GM23338 (cell line): ENCODE measurements at regions not wholly inside any gene's neighbourhood (a gene's known extent, or its start where the extent isn't known, plus 50 kb on each side); places are given as distances from the start of the nearest gene placed in this dataset.

Experiments used
- ATAC-seq: fragments of 200-7000 bp; cut with Tn5 transposase; 3 replicates; pipeline ENCODE4 v1.9.1; 2020
- DNase-seq: peaks from one replicate; pipeline ENCODE4 v3.0.0-alpha.2; 2015; ENCODE audit warnings: low spot score
- H2AFZ ChIP-seq: fragments of 200-600 bp; sonication (generic); 2 replicates; pipeline ENCODE4 v1.8.0; 2016; ENCODE audit warnings: antibody characterized with exemption, mild to moderate bottlenecking, moderate library complexity
- H3F3A ChIP-seq: fragments of 200-600 bp; sonication (generic); replicated peaks from 2 replicates; pipeline ENCODE4 v1.8.0; 2017; ENCODE audit warnings: antibody characterized with exemption, mixed run types, low read depth
- H3K27ac ChIP-seq: fragments of 200-600 bp; sonication (generic); 2 replicates; pipeline ENCODE4 v1.6.1; 2016; ENCODE audit warnings: low read depth
- H3K27me3 ChIP-seq: fragments of 200-600 bp; sonication (generic); 2 replicates; pipeline ENCODE4 v1.8.0; 2016; ENCODE audit warnings: mild to moderate bottlenecking, mixed run types, moderate library complexity; ENCODE audit not compliant: insufficient read depth
- H3K36me3 ChIP-seq: fragments of 200-600 bp; sonication (generic); 2 replicates; pipeline ENCODE4 v1.8.0; 2016; ENCODE audit warnings: mild to moderate bottlenecking; ENCODE audit not compliant: insufficient read depth
- H3K4me1 ChIP-seq: fragments of 200-600 bp; sonication (generic); 2 replicates; pipeline ENCODE4 v1.8.0; 2016; ENCODE audit warnings: mild to moderate bottlenecking, moderate library complexity; ENCODE audit not compliant: insufficient read depth
- H3K4me2 ChIP-seq: fragments of 200-600 bp; sonication (generic); 2 replicates; pipeline ENCODE4 v1.7.1; 2017; ENCODE audit warnings: mixed run types
- H3K4me3 ChIP-seq: fragments of 200-600 bp; sonication (generic); 2 replicates; pipeline ENCODE4 v1.6.1; 2016; ENCODE audit warnings: mixed run types
- H3K79me2 ChIP-seq: fragments of 200-600 bp; sonication (generic); replicated peaks from 2 replicates; pipeline ENCODE4 v1.8.0; 2017; ENCODE audit warnings: mild to moderate bottlenecking; ENCODE audit not compliant: insufficient read depth
- H3K9me2 ChIP-seq: fragments of 200-600 bp; sonication (generic); 2 replicates; pipeline ENCODE4 v1.8.0; 2017; ENCODE audit not compliant: insufficient read depth
- H4K20me1 ChIP-seq: fragments of 200-600 bp; sonication (generic); replicated peaks from 2 replicates; pipeline ENCODE4 v1.8.0; 2017; ENCODE audit warnings: mild to moderate bottlenecking; ENCODE audit not compliant: insufficient read depth
- H3K27ac Mint-ChIP-seq: 2 replicates; pipeline ENCODE4 v1.8.0; 2020; ENCODE audit warnings: inconsistent platforms, mild to moderate bottlenecking, moderate library complexity, mixed read lengths
- H3K27me3 Mint-ChIP-seq: 3 replicates; pipeline ENCODE4 v1.8.0; 2022; ENCODE audit warnings: low read depth, mild to moderate bottlenecking, moderate library complexity, mixed read lengths, inconsistent platforms; ENCODE audit not compliant: insufficient read depth, poor library complexity
- H3K36me3 Mint-ChIP-seq: 3 replicates; pipeline ENCODE4 v1.8.0; 2021; ENCODE audit warnings: low read depth, mild to moderate bottlenecking, inconsistent platforms, moderate library complexity, mixed read lengths
- H3K4me1 Mint-ChIP-seq: 3 replicates; pipeline ENCODE4 v1.8.0; 2020; ENCODE audit warnings: mild to moderate bottlenecking, inconsistent platforms, mixed read lengths
- H3K4me3 Mint-ChIP-seq: 3 replicates; pipeline ENCODE4 v1.8.0; 2021; ENCODE audit warnings: moderate library complexity, mild to moderate bottlenecking, inconsistent platforms, mixed read lengths
- H3K9me3 Mint-ChIP-seq: 3 replicates; pipeline ENCODE4 v1.8.0; 2020; ENCODE audit warnings: moderate library complexity, mild to moderate bottlenecking, inconsistent platforms, mixed read lengths
- CREB1 ChIP-seq: fragments of 250-450 bp; sonication (Bioruptor Pico); IDR thresholded peaks from 2 replicates; pipeline ENCODE4 v1.5.0; 2020; ENCODE audit warnings: low read depth, mild to moderate bottlenecking, moderate library complexity
- CTCF ChIP-seq, 2 experiments: fragments of 200-600 bp in 1 of 2; sonication (generic) in 1 of 2; conservative IDR thresholded peaks; 2 replicates each; pipeline versions ENCODE4 v1.5.1 to v1.6.1; 2016 to 2017; ENCODE audit warnings: antibody characterized with exemption in 2 of 2, low read depth in 2 of 2, mild to moderate bottlenecking in 2 of 2, moderate library complexity in 1 of 2
- ETS1 ChIP-seq: IDR thresholded peaks from 2 replicates; pipeline ENCODE4 v1.6.1; 2016; ENCODE audit warnings: antibody characterized with exemption
- EZH2 ChIP-seq: fragments of 200-600 bp; sonication (generic); IDR thresholded peaks from one replicate; pipeline ENCODE4 v1.8.0; 2017; ENCODE audit warnings: antibody characterized with exemption, mild to moderate bottlenecking, low read depth; ENCODE audit not compliant: unreplicated experiment
- EZH2phosphoT487 ChIP-seq: fragments of 200-600 bp; sonication (generic); IDR thresholded peaks from one replicate; pipeline ENCODE4 v1.8.1; 2018; ENCODE audit warnings: antibody characterized with exemption; ENCODE audit not compliant: unreplicated experiment
- JUNB ChIP-seq: IDR thresholded peaks from one replicate; pipeline ENCODE4 v1.6.1; 2016; ENCODE audit warnings: antibody characterized with exemption; ENCODE audit not compliant: unreplicated experiment
- NANOG ChIP-seq: IDR thresholded peaks from 2 replicates; pipeline ENCODE4 v1.6.1; 2016; ENCODE audit warnings: antibody characterized with exemption, borderline replicate concordance
- POLR2AphosphoS5 ChIP-seq: IDR thresholded peaks from 2 replicates; pipeline ENCODE4 v1.6.1; 2016; ENCODE audit warnings: antibody characterized with exemption, low read depth
- REST ChIP-seq: IDR thresholded peaks from one replicate; pipeline ENCODE4 v1.6.1; 2018; ENCODE audit warnings: antibody characterized with exemption; ENCODE audit not compliant: unreplicated experiment
- STAT1 ChIP-seq: IDR thresholded peaks from one replicate; pipeline ENCODE4 v1.6.1; 2016; ENCODE audit warnings: antibody characterized with exemption; ENCODE audit not compliant: unreplicated experiment
- ZNF114 ChIP-seq: fragments of 250-450 bp; sonication (Bioruptor Pico); IDR thresholded peaks from 2 replicates; pipeline ENCODE4 v1.5.0; 2020; ENCODE audit warnings: mild to moderate bottlenecking, moderate library complexity
- ZNF331 ChIP-seq: fragments of 250-450 bp; sonication (Bioruptor Pico); IDR thresholded peaks from 2 replicates; pipeline ENCODE4 v1.5.0; 2020; ENCODE audit warnings: low read depth, mild to moderate bottlenecking, moderate library complexity
- ZNF462 ChIP-seq: fragments of 250-450 bp; sonication (Bioruptor Pico); IDR thresholded peaks from 2 replicates; pipeline ENCODE4 v1.5.0; 2020; ENCODE audit warnings: mild to moderate bottlenecking, moderate library complexity

GRCh38 chr13:53863520-53863919 is 834.9 kb downstream of the OLFM4 start:
- Mint-ChIP-seq H3K9me3 (no peaks in the 10 kb centered on the region), H3K27me3 (peaks cover 2% of the 10 kb centered on the region)
- TF ChIP-seq EZH2phosphoT487 (no peak), ZNF114 (CRISPR knock-in tag) (no peak), ZNF331 (no peak), REST (no peak), CTCF (conservative IDR thresholded peaks at IDR 0.05; ENCODE audit: low read depth in 2 of 2) (no peak), EZH2 (no peak), STAT1 (no peak), ZNF462 (no peak), POLR2AphosphoS5 (no peak), NANOG (no peak), JUNB (no peak), ETS1 (no peak), CREB1 (CRISPR knock-in tag) (no peak)

More at GRCh38 chr13:53863520-53863919, 834.9 kb downstream of the OLFM4 start:
- no peaks in the 10 kb centered on the region for H3K27me3 ChIP-seq
- H3K36me3 ChIP-seq: no peaks in the 10 kb centered on the region
- H3K9me2 ChIP-seq: 0 out of 2 replicates have a peak, but pooled peaks cover 4% of the 10 kb centered on the region
- no peaks in the 10 kb centered on the region for H4K20me1 ChIP-seq
- H3K36me3 Mint-ChIP-seq: no peaks in the 10 kb centered on the region
- ATAC-seq (no peak), DNase-seq (no peak)
- H3K79me2 ChIP-seq: no peaks in the 10 kb centered on the region
- H3K4me3 ChIP-seq: no peak overlapping the region
- H3K4me1 ChIP-seq: no peaks in the 10 kb centered on the region
- H3K4me3 Mint-ChIP-seq: no peak overlapping the region
- no peak overlapping the region for H3K27ac ChIP-seq
- no peak overlapping the region for H3K27ac Mint-ChIP-seq
- no peaks in the 10 kb centered on the region for H3F3A ChIP-seq
- H2AFZ ChIP-seq: no peak overlapping the region
- H3K4me1 Mint-ChIP-seq: peaks cover 8% of the 10 kb centered on the region
- no peak overlapping the region for H3K4me2 ChIP-seq
